ENCODE measurements at regions not wholly inside any gene's neighbourhood (a gene's known extent, or its start where the extent isn't known, plus 50 kb on each side); places are given as distances from the start of the nearest gene placed in this dataset.

DNA sequence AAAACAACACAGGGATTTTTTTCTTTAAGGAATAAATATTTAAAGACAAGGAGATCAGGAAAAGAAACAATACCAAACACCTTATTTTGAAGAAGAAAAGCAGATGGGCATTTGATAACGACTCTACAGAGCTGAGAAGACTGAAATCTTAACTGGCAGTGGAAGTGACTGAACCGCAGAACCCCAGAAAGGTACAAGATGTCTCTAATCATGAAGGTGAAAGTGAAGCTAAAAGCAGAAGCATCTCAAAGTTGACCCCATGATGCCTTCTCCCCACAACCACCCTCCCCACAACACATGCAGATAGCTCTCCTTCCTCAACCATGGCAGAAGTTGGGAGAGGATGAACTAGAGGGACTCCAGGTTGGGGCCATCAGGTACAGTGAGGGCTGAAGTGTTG, 129.6 kb downstream of the ZNF648 start:
- no peak for TF ChIP-seq POLR2A (IDR thresholded peaks at IDR 0.05)
- TF ChIP-seq, protein P1, sequence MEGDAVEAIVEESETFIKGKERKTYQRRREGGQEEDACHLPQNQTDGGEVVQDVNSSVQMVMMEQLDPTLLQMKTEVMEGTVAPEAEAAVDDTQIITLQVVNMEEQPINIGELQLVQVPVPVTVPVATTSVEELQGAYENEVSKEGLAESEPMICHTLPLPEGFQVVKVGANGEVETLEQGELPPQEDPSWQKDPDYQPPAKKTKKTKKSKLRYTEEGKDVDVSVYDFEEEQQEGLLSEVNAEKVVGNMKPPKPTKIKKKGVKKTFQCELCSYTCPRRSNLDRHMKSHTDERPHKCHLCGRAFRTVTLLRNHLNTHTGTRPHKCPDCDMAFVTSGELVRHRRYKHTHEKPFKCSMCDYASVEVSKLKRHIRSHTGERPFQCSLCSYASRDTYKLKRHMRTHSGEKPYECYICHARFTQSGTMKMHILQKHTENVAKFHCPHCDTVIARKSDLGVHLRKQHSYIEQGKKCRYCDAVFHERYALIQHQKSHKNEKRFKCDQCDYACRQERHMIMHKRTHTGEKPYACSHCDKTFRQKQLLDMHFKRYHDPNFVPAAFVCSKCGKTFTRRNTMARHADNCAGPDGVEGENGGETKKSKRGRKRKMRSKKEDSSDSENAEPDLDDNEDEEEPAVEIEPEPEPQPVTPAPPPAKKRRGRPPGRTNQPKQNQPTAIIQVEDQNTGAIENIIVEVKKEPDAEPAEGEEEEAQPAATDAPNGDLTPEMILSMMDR (IDR thresholded peaks at IDR 0.05), result no peak
- TF ChIP-seq POLR2AphosphoS5 (IDR thresholded peaks at IDR 0.05), result no peak
